Body of pancreas (tissue), 4 donors: ENCODE measurements at regions not wholly inside any gene's neighbourhood (a gene's known extent, or its start where the extent isn't known, plus 50 kb on each side); places are given as distances from the start of the nearest gene placed in this dataset.

Experiments used
- ATAC-seq: fragments of 150-250 bp; one replicate; pipeline ENCODE4 v1.9.1; 2016
- DNase-seq, 4 donors: peaks; one replicate each; pipeline ENCODE4 v3.0.0-alpha.2; 2019
- H3K27ac ChIP-seq, 4 donors: fragments of 200-600 bp; sonication (generic); 1 replicate in 3 of 4; 2 replicates in 1 of 4; pipeline versions ENCODE4 v1.5.1 to v1.6.1; 2016 to 2019; ENCODE audit warnings: mild to moderate bottlenecking in 1 of 4, mixed read lengths in 1 of 4, moderate library complexity in 1 of 4
- H3K27me3 ChIP-seq, 2 donors: fragments of 200-600 bp; sonication (generic); one replicate each; pipeline ENCODE4 v1.6.0; 2016; ENCODE audit warnings: mild to moderate bottlenecking in 1 of 2
- H3K36me3 ChIP-seq, 2 donors: fragments of 200-600 bp; sonication (generic); replicated peaks in 1 of 2; 2 replicates each; pipeline ENCODE4 v1.5.1; 2016; ENCODE audit warnings: low read depth in 2 of 2; ENCODE audit not compliant: insufficient read depth in 1 of 2
- H3K4me1 ChIP-seq: fragments of 200-600 bp; sonication (generic); one replicate; pipeline ENCODE4 v1.6.0; 2016
- H3K4me3 ChIP-seq, 2 donors: fragments of 200-600 bp; sonication (generic); 1 replicate in 1 of 2; 2 replicates in 1 of 2; pipeline ENCODE4 v1.5.1; 2016 to 2019
- H3K9me3 ChIP-seq, 3 donors: fragments of 200-600 bp; sonication (generic); 1 replicate in 2 of 3; 2 replicates in 1 of 3; pipeline ENCODE4 v1.5.1; 2016
- POLR2A ChIP-seq, 3 donors: fragments of 450-650 bp; IDR thresholded peaks; one replicate each; pipeline ENCODE4 v1.6.1; 2016; ENCODE audit warnings: antibody characterized with exemption in 3 of 3, mild to moderate bottlenecking in 2 of 3
- WGBS, 2 donors: methylation state at CpG; one replicate each; pipeline ENCODE4 v1.1.5; 2017; 5-methylcytosine and 5-hydroxymethylcytosine counted together
- intact Hi-C: fragments of 100-400 bp; cut with DNase I; formaldehyde crosslinking; loops from one replicate; pipeline ENCODE4 v1.15.1; 2023
- TF ChIP-seq, protein P1 (sequence below), 7 experiments: fragments of 450-650 bp in 4 of 7; fragments of 200-600 bp in 3 of 7; sonication (generic) in 3 of 7; IDR thresholded peaks; one replicate each; pipeline ENCODE4 v1.5.1; 2016 to 2019; ENCODE audit warnings: antibody characterized with exemption in 7 of 7

DNA sequence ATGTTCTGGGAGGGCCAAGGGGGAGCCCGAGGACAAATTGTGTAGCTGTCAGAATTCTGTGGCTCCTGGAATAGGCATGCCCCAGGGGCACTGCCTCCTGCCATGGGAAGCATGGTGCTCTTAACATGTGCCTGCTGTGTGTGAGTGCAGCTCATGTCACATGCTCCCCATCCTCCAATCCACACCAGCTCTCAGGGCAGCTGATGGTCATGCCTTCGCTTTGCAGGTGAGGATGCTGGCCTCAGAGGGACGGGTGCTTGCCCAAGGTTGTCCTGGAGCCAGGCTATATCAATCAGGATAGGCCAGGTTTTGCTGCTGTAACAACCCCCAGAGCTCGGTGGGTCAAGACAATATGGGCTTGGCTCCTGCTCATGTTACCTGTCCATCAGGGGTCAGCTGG lies 303.4 kb downstream of the RPS24 start:
- peak in 2 of 4 donors; percentile 2 to 6 for DNase-seq

DNA sequence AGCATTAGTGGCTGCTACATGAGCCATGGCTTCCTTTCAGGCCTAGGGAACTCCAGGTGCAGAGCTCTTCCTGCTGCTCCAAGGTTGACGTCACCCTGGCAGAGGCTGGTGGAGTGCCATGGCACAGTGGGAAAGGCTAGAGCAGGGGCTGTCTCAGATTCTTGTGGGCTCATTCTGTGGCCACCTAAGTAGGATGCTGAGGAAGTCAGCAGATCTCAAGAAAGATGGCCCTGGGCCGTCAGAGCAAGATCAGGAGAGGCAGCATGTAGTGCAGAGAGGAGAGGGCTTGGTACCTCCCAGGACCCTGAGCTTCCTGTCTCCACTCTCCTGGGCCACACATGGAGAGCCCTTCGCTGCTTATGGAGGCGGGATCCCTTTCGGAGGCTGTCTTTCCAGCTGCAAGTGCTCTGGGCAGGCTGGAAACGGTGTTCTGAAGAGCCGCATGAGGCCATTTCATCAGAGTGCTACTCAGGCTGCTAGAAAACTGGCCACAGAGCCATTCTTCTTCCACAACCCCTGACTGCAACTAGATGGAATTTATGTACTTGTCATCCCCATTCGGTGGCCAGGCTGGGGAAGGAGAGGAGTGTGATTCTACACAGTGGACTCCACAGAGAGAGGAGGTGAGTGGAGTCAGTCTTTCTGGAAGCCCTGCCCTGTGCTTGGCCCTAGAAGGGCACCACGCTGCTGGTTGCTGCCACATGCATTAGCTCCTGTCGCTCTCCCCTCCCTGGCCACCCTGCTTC lies 304.2 kb downstream of the RPS24 start:
- Histone ChIP-seq H3K9me3 (no peaks in the 10 kb centered on the region), H3K27me3 (no peaks in the 10 kb centered on the region), H3K4me3 (no peak overlapping the region), H3K27ac (no peak overlapping the region), H3K4me1 (peaks cover 6% of the 10 kb centered on the region), H3K36me3 (no peaks in the 10 kb centered on the region)
- ATAC-seq (no peak), DNase-seq (peak in 2 of 4 donors; percentile 5 to 6)
- TF ChIP-seq, protein P1, sequence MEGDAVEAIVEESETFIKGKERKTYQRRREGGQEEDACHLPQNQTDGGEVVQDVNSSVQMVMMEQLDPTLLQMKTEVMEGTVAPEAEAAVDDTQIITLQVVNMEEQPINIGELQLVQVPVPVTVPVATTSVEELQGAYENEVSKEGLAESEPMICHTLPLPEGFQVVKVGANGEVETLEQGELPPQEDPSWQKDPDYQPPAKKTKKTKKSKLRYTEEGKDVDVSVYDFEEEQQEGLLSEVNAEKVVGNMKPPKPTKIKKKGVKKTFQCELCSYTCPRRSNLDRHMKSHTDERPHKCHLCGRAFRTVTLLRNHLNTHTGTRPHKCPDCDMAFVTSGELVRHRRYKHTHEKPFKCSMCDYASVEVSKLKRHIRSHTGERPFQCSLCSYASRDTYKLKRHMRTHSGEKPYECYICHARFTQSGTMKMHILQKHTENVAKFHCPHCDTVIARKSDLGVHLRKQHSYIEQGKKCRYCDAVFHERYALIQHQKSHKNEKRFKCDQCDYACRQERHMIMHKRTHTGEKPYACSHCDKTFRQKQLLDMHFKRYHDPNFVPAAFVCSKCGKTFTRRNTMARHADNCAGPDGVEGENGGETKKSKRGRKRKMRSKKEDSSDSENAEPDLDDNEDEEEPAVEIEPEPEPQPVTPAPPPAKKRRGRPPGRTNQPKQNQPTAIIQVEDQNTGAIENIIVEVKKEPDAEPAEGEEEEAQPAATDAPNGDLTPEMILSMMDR (IDR thresholded peaks at IDR 0.05), result no peak
- TF ChIP-seq POLR2A (IDR thresholded peaks at IDR 0.05), result no peak
- intact Hi-C loops, result no loop called here
- 84 to 87% methylated on average over 9 to 10 of the region's 10 CpGs for WGBS, 2 donors

More for the DNA sequence above, 303.4 kb downstream of the RPS24 start:
- ATAC-seq, result no peak
- Histone ChIP-seq H3K27ac (no peak overlapping the region), H3K36me3 (no peaks in the 10 kb centered on the region), H3K4me3 (no peak overlapping the region), H3K4me1 (peaks cover 6% of the 10 kb centered on the region), H3K9me3 (no peaks in the 10 kb centered on the region), H3K27me3 (no peaks in the 10 kb centered on the region)
- TF ChIP-seq, protein P1 (IDR thresholded peaks at IDR 0.05), result no peak
- no peak for TF ChIP-seq POLR2A (IDR thresholded peaks at IDR 0.05)
- intact Hi-C loops, result no loop called here
- 68 to 73% methylated on average over 1 to 4 of the region's 4 CpGs for WGBS, 2 donors

DNA sequence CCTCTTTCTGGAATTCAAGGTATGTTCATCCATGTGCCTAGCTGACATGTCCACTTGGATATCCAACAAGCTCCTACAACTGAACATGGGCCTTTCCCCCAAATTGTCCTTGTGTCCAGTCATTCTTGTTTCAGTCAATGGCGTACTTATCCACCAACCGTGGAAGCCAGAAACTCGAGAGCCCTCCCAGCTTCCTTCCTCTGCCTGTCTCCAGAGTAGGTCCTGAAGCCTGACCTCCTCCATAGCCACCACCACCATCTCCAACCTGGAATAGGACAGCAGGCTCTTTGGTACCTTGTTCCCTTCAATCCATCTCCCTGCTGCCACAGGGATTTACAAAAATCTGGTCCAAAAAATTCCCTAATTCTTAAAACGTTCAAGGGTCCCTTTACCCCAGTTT lies 305.1 kb downstream of the RPS24 start:
- DNase-seq (peak in 1 of 4 donors; percentile 3), ATAC-seq (no peak)
- Histone ChIP-seq H3K27ac (no peak overlapping the region), H3K9me3 (no peaks in the 10 kb centered on the region), H3K36me3 (no peaks in the 10 kb centered on the region), H3K4me3 (no peak overlapping the region), H3K4me1 (peaks cover 6% of the 10 kb centered on the region), H3K27me3 (no peaks in the 10 kb centered on the region)
- no peak for TF ChIP-seq POLR2A (IDR thresholded peaks at IDR 0.05)
- TF ChIP-seq, protein P1 (IDR thresholded peaks at IDR 0.05), result no peak
- intact Hi-C loops, result no loop called here
- WGBS, 2 donors, result 77 to 84% methylated on average over 4 of the region's 4 CpGs

DNA sequence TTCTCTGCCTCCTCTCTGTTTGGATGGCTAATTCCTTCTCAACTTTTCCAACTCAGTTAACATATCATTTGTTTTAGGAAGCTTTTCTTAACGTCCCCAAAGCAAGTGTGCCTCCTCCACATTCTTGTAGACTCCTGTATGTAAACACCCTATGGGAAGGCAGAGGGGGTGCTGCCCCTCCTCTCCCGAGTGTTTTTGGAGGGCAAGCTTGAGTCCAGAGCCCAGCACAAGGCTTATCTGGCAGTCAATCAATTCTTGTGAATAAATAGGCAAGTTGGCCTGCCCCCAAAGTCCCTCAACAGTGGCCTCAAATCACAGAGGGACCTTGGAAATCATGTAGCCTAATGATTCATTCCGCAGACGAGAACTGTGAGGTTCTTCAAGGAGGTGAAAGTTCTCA lies 305.6 kb downstream of the RPS24 start:
- no peak for TF ChIP-seq POLR2A (IDR thresholded peaks at IDR 0.05)
- TF ChIP-seq, protein P1 (IDR thresholded peaks at IDR 0.05), result no peak
- DNase-seq, result peak in 2 of 4 donors; percentile 9 to 11
- intact Hi-C loops, result no loop called here
- WGBS, 2 donors, result 12 to 15% methylated on average over 4 of the region's 4 CpGs
- H3K4me3 ChIP-seq, result no peak overlapping the region
- H3K27me3 ChIP-seq, result no peaks in the 10 kb centered on the region
- H3K36me3 ChIP-seq, result no peaks in the 10 kb centered on the region
- ATAC-seq, result no peak
- no peaks in the 10 kb centered on the region for H3K9me3 ChIP-seq
- no peak overlapping the region for H3K27ac ChIP-seq
- H3K4me1 ChIP-seq, result peaks cover 6% of the 10 kb centered on the region
